AML-193 (cell line): ENCODE measurements at regions not wholly inside any gene's neighbourhood (a gene's known extent, or its start where the extent isn't known, plus 50 kb on each side); places are given as distances from the start of the nearest gene placed in this dataset.

ENCODE experiments used
- DNase-seq, 2 experiments: peaks; one replicate each; lab custom pipeline; 2025; lab: John Stamatoyannopoulos, UW

DNA sequence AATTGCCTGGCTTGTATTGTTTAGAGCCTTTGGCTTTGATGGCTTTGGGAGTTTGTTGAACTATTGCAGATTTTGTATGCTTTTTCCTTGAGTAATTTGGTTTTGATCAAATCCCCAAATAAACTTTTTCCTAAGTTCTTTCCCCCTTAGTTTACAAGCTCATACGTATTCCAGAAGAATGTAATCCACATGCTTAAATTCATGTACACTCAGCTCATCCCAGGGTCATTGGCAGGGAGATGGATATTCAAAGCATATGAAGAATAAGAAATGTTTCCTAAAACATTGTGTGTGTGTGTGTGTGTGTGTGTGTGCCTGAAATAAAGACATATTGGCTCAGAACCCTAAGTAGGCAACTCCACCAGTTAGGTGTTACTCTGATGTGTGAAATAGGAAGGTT, 89.4 kb downstream of the TMEM30B start:
- no peak for DNase-seq

DNA sequence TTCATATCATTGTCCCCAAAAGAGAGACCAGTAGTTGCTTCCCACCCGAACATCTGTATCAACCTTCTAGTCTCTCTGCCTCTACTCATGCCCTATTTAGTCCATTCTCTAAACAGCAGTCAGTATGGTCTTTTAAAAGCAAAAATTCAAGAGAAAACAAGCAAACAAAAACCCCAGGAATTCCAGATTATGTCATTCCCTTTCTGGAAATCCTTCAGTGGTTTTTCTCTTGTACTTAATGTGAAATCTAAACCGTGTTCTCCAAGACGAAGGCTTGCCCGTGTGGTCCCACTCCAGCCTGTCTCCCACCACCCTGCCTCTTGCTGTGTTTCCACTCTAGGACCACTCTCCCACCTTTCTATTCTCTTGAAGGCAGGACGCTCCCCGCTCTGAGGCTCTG, 90.8 kb downstream of the TMEM30B start:
- DNase-seq = no peak

GRCh38 chr14:61188978-61189808, 91.9 kb downstream of the TMEM30B start:
- DNase-seq = no peak

DNA sequence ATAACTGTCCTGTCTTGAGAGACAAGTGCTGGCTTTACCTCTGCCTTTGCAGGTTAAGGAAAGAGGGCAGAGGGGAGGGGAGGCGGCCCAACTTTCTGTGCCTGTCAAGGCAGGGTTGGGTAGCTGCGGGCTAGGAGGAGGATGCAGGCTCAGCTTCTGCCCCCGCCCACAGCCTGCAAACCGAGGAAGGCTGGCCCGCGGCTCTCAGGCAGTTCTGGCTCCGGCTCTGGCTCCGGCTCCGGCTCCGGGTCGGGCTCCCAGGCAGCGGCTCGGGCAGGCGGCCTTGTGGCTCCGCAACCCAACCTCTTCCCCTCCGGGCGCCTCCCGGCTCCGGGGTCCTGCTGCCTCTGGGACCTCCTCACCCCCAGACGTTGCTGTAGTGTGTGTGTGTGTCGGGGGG, 92.9 kb downstream of the TMEM30B start:
- DNase-seq = no peak

DNA sequence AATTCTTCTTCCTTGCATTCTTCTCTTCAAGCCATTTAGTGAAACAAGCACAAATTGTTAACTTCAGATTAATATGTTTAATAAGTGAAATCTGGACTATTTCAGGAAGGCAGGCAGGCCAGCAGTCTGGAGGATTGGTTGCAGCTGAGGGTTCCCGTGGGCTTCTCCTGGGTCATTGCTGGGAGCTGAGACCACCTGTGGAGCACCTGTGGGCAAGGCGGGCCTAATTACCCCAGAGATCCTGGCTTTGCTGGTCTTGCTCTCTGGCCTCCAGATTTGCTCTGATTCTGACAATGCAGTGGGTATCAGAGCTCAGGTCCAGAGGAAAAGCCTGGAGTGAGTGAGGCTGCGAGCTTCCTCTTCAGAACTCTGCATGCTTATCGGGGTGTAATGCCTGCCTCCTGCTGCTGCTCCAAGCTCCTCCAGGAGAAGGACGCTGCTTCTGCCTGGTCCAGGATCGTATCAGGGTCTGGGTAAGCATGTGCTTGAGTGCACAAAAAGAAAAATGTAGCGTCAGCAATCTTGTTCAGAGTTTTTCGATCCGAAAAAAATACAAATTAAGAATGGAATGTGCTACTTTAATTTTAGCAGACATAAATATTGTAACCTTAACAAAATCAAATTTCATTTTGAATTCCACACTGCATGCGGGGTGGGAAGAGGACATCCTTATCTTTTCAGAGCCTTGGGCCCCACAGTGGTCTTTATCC, 93.8 kb downstream of the TMEM30B start:
- no peak for DNase-seq

DNA sequence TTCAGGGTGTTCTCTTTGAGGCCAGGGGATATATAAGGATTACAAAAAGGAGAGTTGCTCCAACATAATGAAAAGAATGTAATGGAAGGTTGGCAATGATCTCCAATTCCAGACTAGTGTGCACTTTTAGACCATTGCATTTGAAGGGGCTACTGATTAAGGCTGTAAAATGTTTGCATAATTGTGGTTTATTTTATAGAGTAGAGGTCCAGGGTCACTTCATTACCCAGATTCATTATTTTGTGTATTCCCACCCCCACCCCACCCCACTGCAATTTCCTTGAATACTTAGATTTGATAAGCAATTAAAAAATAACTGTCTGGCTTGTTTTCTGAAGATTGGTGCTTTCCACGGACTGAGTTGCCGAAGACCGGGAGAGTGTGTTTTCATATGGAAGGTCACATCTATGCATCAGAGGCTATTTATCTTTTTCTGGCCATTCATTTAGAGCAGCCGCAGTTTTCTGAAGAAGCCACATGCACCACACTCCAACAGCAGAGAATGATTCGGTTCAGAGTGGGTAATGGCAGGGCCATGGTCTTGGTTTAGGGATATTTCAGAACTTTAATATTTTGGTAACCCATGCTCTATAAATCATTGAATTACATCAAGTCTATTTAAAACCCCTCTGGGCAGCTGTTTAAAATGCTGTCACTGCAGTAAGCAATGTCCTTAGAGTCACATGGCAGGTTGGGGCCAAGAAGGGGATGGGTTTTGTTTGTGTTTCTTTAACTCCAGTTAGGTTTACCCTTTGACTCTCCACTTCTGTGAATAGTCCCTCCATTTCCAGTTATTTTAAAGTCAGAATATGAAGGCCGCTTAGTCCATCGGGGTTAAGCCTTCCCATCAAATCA, 94.6 kb downstream of the TMEM30B start:
- DNase-seq = no peak

- DNase-seq = no peak
These were observed 95.6 kb downstream of the TMEM30B start for GRCh38 chr14:61185534-61185933.

GRCh38 chr14:61184112-61184511, 97.0 kb downstream of the TMEM30B start:
- DNase-seq = no peak

GRCh38 chr14:61183196-61183885, 97.8 kb downstream of the TMEM30B start:
- no peak for DNase-seq

- no peak for DNase-seq
These were observed 101.2 kb downstream of the TMEM30B start for GRCh38 chr14:61179796-61180398.

- no peak for DNase-seq
These were observed 102.0 kb downstream of the TMEM30B start for GRCh38 chr14:61179061-61179690.

DNA sequence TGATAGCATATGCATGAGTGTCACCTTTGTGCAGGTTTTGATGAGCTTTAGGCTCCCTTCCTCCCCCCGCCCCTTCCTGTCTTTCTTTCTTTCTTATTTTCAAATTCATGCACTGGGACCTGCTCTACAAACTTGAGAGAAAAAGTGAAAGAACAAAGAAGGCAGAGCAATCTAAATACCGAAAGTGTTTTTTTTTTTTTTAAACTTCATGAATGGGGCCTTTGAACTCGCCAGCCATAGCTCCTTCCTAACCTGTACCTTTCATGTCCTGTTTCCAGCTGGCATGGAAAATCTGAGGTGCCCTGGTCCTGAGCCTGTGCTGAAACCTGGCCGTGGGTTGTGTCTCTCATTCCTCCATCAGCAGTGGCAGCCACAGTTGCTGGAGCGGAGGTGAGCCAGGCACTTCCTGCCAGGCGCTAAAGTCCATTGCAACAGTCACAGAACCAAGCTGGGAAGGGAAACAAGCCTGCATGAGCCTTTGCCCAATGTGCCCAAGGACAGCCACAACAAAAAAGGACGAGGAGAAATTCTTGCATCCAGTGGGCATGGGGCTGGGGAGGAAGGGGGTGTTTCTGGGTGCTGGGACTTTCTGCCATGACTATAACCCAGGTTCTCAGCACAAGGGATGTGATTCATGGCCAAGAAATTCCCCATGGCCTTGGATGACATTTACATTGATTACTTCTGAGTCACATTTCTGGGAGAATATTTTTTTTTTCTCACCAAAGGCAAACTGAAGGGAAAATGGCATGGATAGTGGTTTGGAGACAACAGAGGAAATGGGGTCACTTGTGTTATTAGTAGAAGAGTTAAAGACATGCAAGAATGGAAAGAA, 102.7 kb downstream of the TMEM30B start:
- DNase-seq = no peak

GRCh38 chr14:61177279-61178225, 103.6 kb downstream of the TMEM30B start:
- no peak for DNase-seq

- DNase-seq = no peak
These were observed 104.5 kb downstream of the TMEM30B start for GRCh38 chr14:61176686-61177085.

DNA sequence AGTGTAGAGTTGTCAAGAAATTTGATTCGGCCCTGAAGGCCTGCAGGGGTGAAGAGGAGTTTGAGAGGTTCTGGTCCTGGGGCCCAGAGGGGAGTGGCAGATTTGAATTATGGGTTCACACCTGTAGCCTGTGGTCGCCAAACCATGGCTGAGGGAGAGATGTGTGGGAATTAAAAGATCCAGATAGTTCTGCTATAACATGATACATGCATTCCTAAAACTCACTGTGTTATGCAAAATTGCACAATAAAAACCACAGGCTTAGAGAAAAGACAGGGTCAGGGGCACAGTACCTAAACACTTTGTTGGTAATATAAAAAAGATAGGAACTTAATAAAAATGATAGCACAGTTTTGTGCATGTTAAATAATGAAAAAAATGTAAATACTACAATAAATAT, 106.2 kb downstream of the TMEM30B start:
- DNase-seq = no peak

GRCh38 chr14:61174441-61174891, 106.7 kb downstream of the TMEM30B start:
- no peak for DNase-seq

- no peak for DNase-seq
These were observed 109.4 kb downstream of the TMEM30B start for GRCh38 chr14:61171727-61172126.

DNA sequence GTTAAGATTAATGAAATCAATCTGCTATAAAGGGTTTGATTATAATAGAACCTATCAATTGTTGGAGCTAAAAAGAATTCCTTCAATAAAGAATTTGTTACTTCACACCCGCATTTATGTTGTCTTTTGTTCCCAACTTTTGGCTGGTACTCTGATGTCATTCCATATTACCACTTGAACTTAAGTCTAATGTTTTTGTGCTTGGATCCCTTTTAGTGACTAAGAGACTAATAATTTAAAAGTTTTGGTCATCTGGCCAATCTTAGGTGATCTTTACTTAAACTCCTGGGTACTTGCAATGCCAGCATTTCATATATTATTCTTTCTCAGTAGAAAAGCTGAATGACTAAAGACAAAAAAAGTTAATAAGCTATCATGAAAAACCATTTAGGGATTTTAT, 113.0 kb downstream of the TMEM30B start:
- no peak for DNase-seq

DNA sequence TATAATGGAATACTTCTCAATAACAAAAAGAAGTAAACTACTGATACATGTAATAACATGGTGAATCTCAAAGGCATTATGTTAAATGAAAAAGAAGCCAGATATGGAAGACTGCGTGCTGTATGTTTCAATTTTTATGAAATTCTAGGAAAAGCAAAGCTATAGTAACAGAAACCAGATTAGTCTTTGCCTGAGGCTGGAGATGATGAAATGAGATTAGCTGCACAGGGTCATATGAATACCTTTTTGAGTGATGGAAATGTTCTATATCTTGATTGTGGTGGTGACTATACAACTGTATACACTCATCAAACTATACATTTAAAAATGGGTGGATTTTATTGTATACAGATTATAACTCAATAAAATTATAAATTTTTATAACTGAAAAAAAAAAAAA, 113.5 kb downstream of the TMEM30B start:
- no peak for DNase-seq
